ENCODE measurements at regions not wholly inside any gene's neighbourhood (a gene's known extent, or its start where the extent isn't known, plus 50 kb on each side); places are given as distances from the start of the nearest gene placed in this dataset.
"Not testable (repeated sequence)": the region's sequence is repeated elsewhere in the genome, so short reads cannot be mapped to it uniquely, and the experiment has no call there.

DNA sequence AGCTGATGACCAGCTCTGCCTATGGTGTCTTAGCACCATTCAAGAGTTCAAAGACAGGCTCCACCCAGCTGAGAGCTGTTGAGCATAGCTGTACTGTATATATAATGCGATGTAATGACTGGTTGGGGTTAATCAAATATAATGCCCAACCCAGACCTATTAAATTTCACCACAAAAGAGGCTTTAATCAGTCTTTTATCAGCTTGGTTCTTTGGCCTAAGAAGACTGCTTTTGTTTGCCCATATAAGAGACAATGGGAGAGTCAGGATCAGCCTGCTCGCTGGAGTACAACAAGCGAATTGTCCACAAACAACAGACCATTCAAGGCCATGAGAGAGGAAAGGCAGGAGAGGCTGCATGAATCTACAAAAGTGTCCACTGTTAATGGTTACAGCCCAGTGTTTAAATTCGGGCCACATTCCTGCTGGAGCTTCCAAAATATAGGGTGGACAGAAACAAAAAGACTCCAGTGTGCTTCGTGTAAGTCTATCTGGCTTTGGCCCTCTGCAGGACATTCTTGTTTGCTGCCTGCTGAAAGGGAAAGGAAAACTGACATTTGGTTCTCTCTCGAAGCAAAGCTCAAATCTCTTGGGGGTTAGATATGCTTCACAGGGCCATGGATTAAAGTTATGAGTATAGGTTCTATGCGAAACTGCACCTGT is 109.2 kb upstream of the FOXN2 start:
- H3K4me1 ChIP-seq (ENCODE audit: insufficient read depth) = no peaks in the 10 kb centered on the region
- WGBS, 3 donors = 70 to 76% (median 73%) methylated on average over 7 of the region's 7 CpGs
- H3K27me3 ChIP-seq = no peaks in the 10 kb centered on the region
- H3K9me3 ChIP-seq = no peaks in the 10 kb centered on the region
- H3K27ac ChIP-seq = no peak overlapping the region
- TF ChIP-seq POLR2A (IDR thresholded peaks at IDR 0.05) (no peak), EP300 (IDR thresholded peaks at IDR 0.05) (no peak)
- TF ChIP-seq, protein P1, sequence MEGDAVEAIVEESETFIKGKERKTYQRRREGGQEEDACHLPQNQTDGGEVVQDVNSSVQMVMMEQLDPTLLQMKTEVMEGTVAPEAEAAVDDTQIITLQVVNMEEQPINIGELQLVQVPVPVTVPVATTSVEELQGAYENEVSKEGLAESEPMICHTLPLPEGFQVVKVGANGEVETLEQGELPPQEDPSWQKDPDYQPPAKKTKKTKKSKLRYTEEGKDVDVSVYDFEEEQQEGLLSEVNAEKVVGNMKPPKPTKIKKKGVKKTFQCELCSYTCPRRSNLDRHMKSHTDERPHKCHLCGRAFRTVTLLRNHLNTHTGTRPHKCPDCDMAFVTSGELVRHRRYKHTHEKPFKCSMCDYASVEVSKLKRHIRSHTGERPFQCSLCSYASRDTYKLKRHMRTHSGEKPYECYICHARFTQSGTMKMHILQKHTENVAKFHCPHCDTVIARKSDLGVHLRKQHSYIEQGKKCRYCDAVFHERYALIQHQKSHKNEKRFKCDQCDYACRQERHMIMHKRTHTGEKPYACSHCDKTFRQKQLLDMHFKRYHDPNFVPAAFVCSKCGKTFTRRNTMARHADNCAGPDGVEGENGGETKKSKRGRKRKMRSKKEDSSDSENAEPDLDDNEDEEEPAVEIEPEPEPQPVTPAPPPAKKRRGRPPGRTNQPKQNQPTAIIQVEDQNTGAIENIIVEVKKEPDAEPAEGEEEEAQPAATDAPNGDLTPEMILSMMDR (IDR thresholded peaks at IDR 0.05) = no peak
- no peaks in the 10 kb centered on the region for H3K36me3 ChIP-seq
- H3K4me3 ChIP-seq = no peak overlapping the region
- intact Hi-C loops (cut with DNase I) = no loop called here
- DNase-seq = no peak

DNA sequence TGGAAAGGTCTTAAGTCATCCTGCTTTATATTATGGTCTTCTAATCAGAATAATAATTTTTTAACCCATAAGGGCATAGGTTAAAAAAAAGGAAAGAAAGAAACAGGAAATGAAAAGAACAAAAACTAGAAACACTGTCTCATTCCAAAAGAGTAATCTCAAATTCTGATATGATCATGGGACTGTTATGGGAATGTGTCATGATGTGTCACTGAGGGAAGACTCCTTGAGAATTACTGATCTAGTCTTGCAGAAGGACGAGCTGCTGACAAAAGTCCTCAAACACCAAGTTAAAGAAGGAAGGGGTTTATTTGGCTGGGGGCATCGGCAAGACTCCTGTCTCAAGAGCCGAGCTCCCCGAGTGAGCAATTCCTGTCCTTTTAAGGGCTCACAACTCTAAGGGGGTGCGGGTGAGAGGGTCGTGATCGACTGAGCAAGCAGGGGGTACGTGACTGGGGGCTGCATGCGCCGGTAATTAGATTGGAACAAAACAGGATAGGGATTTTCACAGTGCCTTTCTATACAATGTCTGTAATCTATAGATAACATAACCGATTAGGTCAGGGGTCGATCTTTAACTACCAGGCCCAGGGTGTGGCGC is 108.3 kb upstream of the FOXN2 start:
- H3K27me3 ChIP-seq; H3K4me3 ChIP-seq; H3K4me1 ChIP-seq (ENCODE audit: insufficient read depth); H3K27ac ChIP-seq; DNase-seq; intact Hi-C loops (cut with DNase I); H3K9me3 ChIP-seq; H3K36me3 ChIP-seq: not testable (repeated sequence)
- 93 to 95% (median 95%) methylated on average over 12 to 13 of the region's 13 CpGs for WGBS, 3 donors

DNA sequence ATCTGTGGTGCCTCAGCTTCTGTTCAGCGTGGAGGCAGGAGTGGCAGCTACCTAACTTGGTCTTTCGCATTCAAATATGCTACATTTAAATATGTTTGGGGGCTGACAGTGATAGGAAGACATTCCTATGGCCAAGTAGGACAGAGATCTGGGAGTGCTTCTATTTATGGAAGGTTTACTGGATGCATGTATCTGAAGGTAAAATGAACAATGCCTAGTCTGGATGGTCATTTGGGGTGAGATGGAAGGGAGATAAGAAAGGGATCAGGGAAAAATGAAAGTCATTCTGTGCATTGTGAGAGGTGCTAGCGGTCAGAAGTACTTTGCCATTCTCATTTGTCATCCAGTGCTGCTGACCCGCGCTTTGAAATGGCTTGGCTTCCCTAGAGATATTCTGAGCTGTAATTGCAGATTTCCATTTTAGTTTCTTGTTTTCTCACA is 107.3 kb upstream of the FOXN2 start:
- no peaks in the 10 kb centered on the region for H3K9me3 ChIP-seq
- H3K4me1 ChIP-seq (ENCODE audit: insufficient read depth) = no peaks in the 10 kb centered on the region
- no peak overlapping the region for H3K4me3 ChIP-seq
- DNase-seq = no peak
- H3K27ac ChIP-seq = no peak overlapping the region
- intact Hi-C loops (cut with DNase I) = no loop called here
- H3K27me3 ChIP-seq = no peaks in the 10 kb centered on the region
- WGBS, 3 donors = 72 to 88% (median 88%) methylated on average over 5 of the region's 5 CpGs
- no peaks in the 10 kb centered on the region for H3K36me3 ChIP-seq
- TF ChIP-seq POLR2A (IDR thresholded peaks at IDR 0.05) (no peak), EP300 (IDR thresholded peaks at IDR 0.05) (no peak)
- TF ChIP-seq, protein P1 (IDR thresholded peaks at IDR 0.05) = no peak

DNA sequence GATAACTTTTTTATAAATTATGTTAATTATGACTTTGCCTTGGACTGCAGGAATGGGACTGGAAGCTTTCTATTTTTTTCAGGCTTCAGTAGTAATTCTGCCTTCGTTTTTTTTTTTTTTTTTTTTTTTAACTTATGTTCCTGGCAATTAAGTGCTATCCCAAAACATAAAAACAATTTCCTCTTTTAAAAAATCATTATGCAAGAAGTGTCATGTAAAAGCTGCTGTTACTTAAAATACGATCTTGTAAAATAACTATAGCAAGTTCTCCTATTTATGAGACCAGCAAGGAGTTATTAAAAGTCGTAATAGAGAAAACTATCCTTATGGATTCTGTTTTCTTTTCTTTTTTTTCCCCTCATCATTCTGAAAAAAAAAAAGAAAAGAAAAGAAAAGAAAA is 106.6 kb upstream of the FOXN2 start:
- intact Hi-C loops (cut with DNase I) = no loop called here
- 60 to 66% (median 62%) methylated on average over 3 of the region's 3 CpGs for WGBS, 3 donors
- H3K4me3 ChIP-seq = no peak overlapping the region
- no peaks in the 10 kb centered on the region for H3K4me1 ChIP-seq (ENCODE audit: insufficient read depth)
- no peaks in the 10 kb centered on the region for H3K36me3 ChIP-seq
- H3K27ac ChIP-seq = no peak overlapping the region
- TF ChIP-seq, protein P1 (IDR thresholded peaks at IDR 0.05) = no peak
- no peak for TF ChIP-seq POLR2A (IDR thresholded peaks at IDR 0.05)
- no peak for TF ChIP-seq EP300 (IDR thresholded peaks at IDR 0.05)
- DNase-seq = no peak
- no peaks in the 10 kb centered on the region for H3K9me3 ChIP-seq
- H3K27me3 ChIP-seq = no peaks in the 10 kb centered on the region

DNA sequence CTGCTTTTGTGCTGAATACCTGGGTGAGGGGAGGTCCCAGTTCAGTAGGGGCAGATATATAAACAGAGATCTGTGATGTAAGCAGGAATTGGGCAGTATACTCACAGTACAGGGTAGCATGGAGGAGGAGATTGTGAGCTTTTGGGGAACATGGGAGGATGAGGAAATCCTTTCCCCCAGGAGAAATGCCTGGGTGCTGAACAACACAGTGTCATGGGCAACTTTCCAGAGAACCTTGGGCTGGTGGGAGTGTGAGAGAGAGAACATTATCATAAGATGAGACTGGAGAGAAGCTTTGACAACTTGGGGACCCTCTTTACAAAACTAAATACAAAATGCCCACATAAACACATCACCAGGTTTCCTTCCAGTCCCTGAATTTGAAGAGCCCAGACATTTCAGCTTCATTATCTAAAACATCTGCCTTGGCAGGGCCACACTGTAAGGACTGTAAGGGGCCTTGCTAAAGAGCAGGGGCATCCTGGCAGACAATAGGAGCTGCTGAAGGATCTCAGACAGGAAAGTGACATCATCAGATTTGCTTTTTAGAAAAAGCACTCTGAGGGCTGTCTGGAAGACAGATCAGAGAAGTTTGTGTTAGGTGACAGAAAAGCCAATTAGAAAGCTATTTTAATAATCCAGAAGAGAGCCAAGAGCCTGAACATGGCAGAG is 105.1 kb upstream of the FOXN2 start:
- Histone ChIP-seq H3K27me3 (no peaks in the 10 kb centered on the region), H3K9me3 (no peaks in the 10 kb centered on the region), H3K36me3 (no peaks in the 10 kb centered on the region), H3K27ac (no peak overlapping the region), H3K4me1 (ENCODE audit: insufficient read depth) (no peaks in the 10 kb centered on the region), H3K4me3 (no peak overlapping the region)
- TF ChIP-seq POLR2A (IDR thresholded peaks at IDR 0.05) (no peak), EP300 (IDR thresholded peaks at IDR 0.05) (no peak)
- TF ChIP-seq, protein P1 (IDR thresholded peaks at IDR 0.05) = no peak
- intact Hi-C loops (cut with DNase I) = no loop called here
- no peak for DNase-seq

All from ovary (tissue), 7 donors.